K562 (cell line): ENCODE measurements at regions not wholly inside any gene's neighbourhood (a gene's known extent, or its start where the extent isn't known, plus 50 kb on each side); places are given as distances from the start of the nearest gene placed in this dataset.
A peak's percentile ranks its signal among the peaks of the same experiment; 100 is the strongest.

Experiments used
- ATAC-seq: fragments of 200-7000 bp; cut with Tn5 transposase; 3 replicates; pipeline ENCODE4 v1.9.1; 2020; ENCODE audit warnings: moderate library complexity
- BruUV-seq: library from RNA; stranded (reverse); fragments of 400-500 nt; replicated peaks from 2 replicates; lab custom pipeline; 2021; lab: Mats Ljungman, UMichigan
- CTCF ChIA-PET: fragments of 300-600 bp; formaldehyde crosslinking; extraction: SDS; loops from one replicate; lab custom pipeline; 2021; ENCODE audit warnings: low intra/inter-chr PET ratio; lab: Yijun Ruan, JAX
- POLR2A ChIA-PET: fragments of 300-600, 350-650 bp; sonication (Branson Sonifier 250); formaldehyde crosslinking; extraction: SDS; loops from one replicate; lab custom pipeline; 2021; ENCODE audit warnings: antibody characterized with exemption, inconsistent platforms; lab: Yijun Ruan, JAX
- DNase-seq, 4 experiments: peaks; one replicate each; pipeline versions ENCODE4 v3.0.0 to v3.0.0-alpha.2; 2011 to 2018; ENCODE audit warnings: low spot score in 3 of 4, mixed read lengths in 3 of 4; ENCODE audit errors: extremely low read depth in 1 of 4
- FAIRE-seq: peaks from 2 replicates; lab custom pipeline; 2011; peaks lifted over from hg19 to GRCh38; lab: Jason Lieb, UNC
- H2AFZ ChIP-seq: 2 replicates; pipeline ENCODE4 v1.6.0; 2011; ENCODE audit warnings: low read depth, low read length, control low read depth, inconsistent platforms
- H3K27ac ChIP-seq: fragments of 200-600 bp; 3 replicates; pipeline ENCODE4 v1.8.0; 2011; ENCODE audit warnings: low read depth, mild to moderate bottlenecking, control low read depth, inconsistent platforms, low read length, moderate library complexity, mixed read lengths; ENCODE audit errors: extremely low read depth
- H3K27me3 ChIP-seq, 2 experiments: fragments of 300-600 bp in 1 of 2; 2 replicates in 1 of 2; 3 replicates in 1 of 2; pipeline versions ENCODE4 v1.6.0 to v1.8.0; 2011; ENCODE audit warnings: inconsistent platforms in 2 of 2, low read length in 2 of 2, mild to moderate bottlenecking in 1 of 2, mixed read lengths in 1 of 2, moderate library complexity in 1 of 2; ENCODE audit not compliant: control insufficient read depth in 2 of 2, insufficient read depth in 2 of 2
- H3K36me3 ChIP-seq: fragments of 300-600 bp; 3 replicates; pipeline ENCODE4 v1.8.0; 2011; ENCODE audit warnings: mild to moderate bottlenecking, low read length, inconsistent platforms; ENCODE audit not compliant: control insufficient read depth, insufficient read depth
- H3K4me1 ChIP-seq, 2 experiments: fragments of 200-600 bp in 1 of 2; replicated peaks in 1 of 2; 2 replicates in 1 of 2; 3 replicates in 1 of 2; pipeline versions ENCODE4 v1.5.1 to v1.8.0; 2011; ENCODE audit warnings: inconsistent platforms in 2 of 2, low read length in 2 of 2, mild to moderate bottlenecking in 1 of 2, mixed read lengths in 1 of 2, moderate library complexity in 1 of 2; ENCODE audit not compliant: control insufficient read depth in 2 of 2, insufficient read depth in 2 of 2
- H3K4me2 ChIP-seq: 2 replicates; pipeline ENCODE4 v1.6.1; 2011; ENCODE audit warnings: low read length, control low read depth, inconsistent platforms, mixed read lengths; ENCODE audit not compliant: insufficient read depth
- H3K4me3 ChIP-seq: fragments of 200-600 bp; sonication (generic), shearing (Covaris generic); 2 replicates; pipeline ENCODE4 v1.5.1; 2016; ENCODE audit warnings: control low read depth, inconsistent platforms
- H3K79me2 ChIP-seq: fragments of 200-600 bp; 3 replicates; pipeline ENCODE4 v1.8.0; 2011; ENCODE audit warnings: low read length, inconsistent platforms; ENCODE audit not compliant: control insufficient read depth, insufficient read depth
- H3K9ac ChIP-seq, 2 experiments: 2 replicates each; pipeline versions ENCODE4 v1.6.0 to v1.6.1; 2011; ENCODE audit warnings: low read depth in 2 of 2, low read length in 2 of 2, control low read depth in 1 of 2, inconsistent platforms in 1 of 2, mild to moderate bottlenecking in 1 of 2, mixed read lengths in 1 of 2; ENCODE audit not compliant: insufficient read depth in 1 of 2
- H3K9me1 ChIP-seq: one replicate; pipeline ENCODE4 v1.6.0; 2011; ENCODE audit warnings: inconsistent platforms, mild to moderate bottlenecking, low read length, moderate library complexity; ENCODE audit not compliant: control insufficient read depth, insufficient read depth
- H3K9me3 ChIP-seq: replicated peaks from 2 replicates; pipeline ENCODE4 v1.5.1; 2011; ENCODE audit warnings: low read depth, low read length, inconsistent platforms; ENCODE audit not compliant: control insufficient read depth, insufficient read depth
- H4K20me1 ChIP-seq: replicated peaks from 2 replicates; pipeline ENCODE4 v1.6.1; 2011; ENCODE audit warnings: low read length, inconsistent platforms, mixed read lengths; ENCODE audit not compliant: control insufficient read depth, insufficient read depth
- BACH1 ChIP-seq: fragments of 200-800 bp; sonication (Bioruptor generic); IDR thresholded peaks from 2 replicates; pipeline ENCODE4 v1.6.1; 2016; ENCODE audit warnings: missing genetic modification characterization, missing compliant biosample characterization
- C11orf30 ChIP-seq: fragments of 450-650 bp; IDR thresholded peaks from 2 replicates; pipeline ENCODE4 v1.6.1; 2016; ENCODE audit warnings: low read depth, mild to moderate bottlenecking
- DMBX1 ChIP-seq: fragments of 250-450 bp; sonication (Bioruptor Pico); IDR thresholded peaks from 2 replicates; pipeline ENCODE4 v1.8.0; 2022; ENCODE audit warnings: inconsistent platforms, mild to moderate bottlenecking, moderate library complexity, borderline replicate concordance
- GABPA ChIP-seq: fragments of 200-800 bp; sonication (Bioruptor generic); conservative IDR thresholded peaks from 2 replicates; pipeline ENCODE4 v1.6.1; 2016; ENCODE audit warnings: low read depth, missing genetic modification characterization, missing compliant biosample characterization
- IRF1 ChIP-seq: sonication (generic); formaldehyde crosslinking; IDR thresholded peaks from 2 replicates; pipeline ENCODE4 v1.8.0; 2022; ENCODE audit warnings: missing genetic modification reagents, mild to moderate bottlenecking, borderline replicate concordance
- KLF1 ChIP-seq: fragments of 450-650 bp; IDR thresholded peaks from 2 replicates; pipeline ENCODE4 v1.6.1; 2016; ENCODE audit warnings: missing genetic modification characterization, missing compliant biosample characterization
- MAFF ChIP-seq: IDR thresholded peaks from 2 replicates; pipeline ENCODE4 v1.6.1; 2012; ENCODE audit warnings: low read length, improper control_type of control experiment
- MAFK ChIP-seq: IDR thresholded peaks from 2 replicates; pipeline ENCODE4 v1.6.1; 2011; ENCODE audit warnings: low read length, improper control_type of control experiment
- MCM7 ChIP-seq, 2 experiments: fragments of 450-650 bp; IDR thresholded peaks; 2 replicates each; pipeline ENCODE4 v1.6.1; 2016 to 2018
- MXI1 ChIP-seq: IDR thresholded peaks from 2 replicates; pipeline ENCODE4 v1.6.1; 2011; ENCODE audit warnings: low read depth, mild to moderate bottlenecking, improper control_type of control experiment, low read length
- PRPF4 ChIP-seq: fragments of 200-400 bp; formaldehyde crosslinking; IDR thresholded peaks from one replicate; pipeline ENCODE4 v1.6.1; 2017; ENCODE audit warnings: low read length, low read depth, mild to moderate bottlenecking; ENCODE audit not compliant: insufficient read depth, poor library complexity, severe bottlenecking
- SIN3A ChIP-seq, 2 experiments: fragments of 150-350 bp in 1 of 2; IDR thresholded peaks; 2 replicates each; pipeline ENCODE4 v1.6.1; 2011 to 2016; ENCODE audit warnings: borderline replicate concordance in 2 of 2, low read depth in 2 of 2, low read length in 2 of 2, mild to moderate bottlenecking in 2 of 2, moderate library complexity in 2 of 2; ENCODE audit not compliant: control insufficient read depth in 1 of 2
- SLC30A9 ChIP-seq: fragments of 250-450 bp; sonication (Bioruptor Pico); IDR thresholded peaks from 2 replicates; pipeline ENCODE4 v1.8.0; 2022; ENCODE audit warnings: mild to moderate bottlenecking, moderate library complexity
- U2AF1 ChIP-seq: fragments of 200-400 bp; formaldehyde crosslinking; optimal IDR thresholded peaks from 2 replicates; pipeline ENCODE3; 2017; ENCODE audit warnings: mild to moderate bottlenecking, low read depth, low read length, moderate library complexity
- ZNF165 ChIP-seq: fragments of 250-450 bp; sonication (Bioruptor Pico); IDR thresholded peaks from 2 replicates; pipeline ENCODE4 v1.4.0; 2020; ENCODE audit warnings: borderline replicate concordance
- ZNF232 ChIP-seq: sonication (generic); formaldehyde crosslinking; IDR thresholded peaks from 2 replicates; pipeline ENCODE4 v1.8.0; 2022; ENCODE audit warnings: mild to moderate bottlenecking, missing genetic modification reagents
- ZNF316 ChIP-seq: fragments of 450-650 bp; IDR thresholded peaks from 2 replicates; pipeline ENCODE4 v1.6.1; 2016
- ZNF436 ChIP-seq: fragments of 250-450, 450-650 bp; sonication (Bioruptor Pico); formaldehyde crosslinking; IDR thresholded peaks from 2 replicates; pipeline ENCODE4 v1.7.0; 2020; ENCODE audit warnings: mild to moderate bottlenecking
- WGBS: fragments of 100-300 bp; shearing (Covaris generic); methylation state at CpG from one replicate; pipeline ENCODE4 v1.1.6; 2016; ENCODE audit warnings: low coverage, mixed read lengths; ENCODE audit not compliant: insufficient coverage; ENCODE audit errors: missing lambda C conversion rate; 5-methylcytosine and 5-hydroxymethylcytosine counted together
- in situ Hi-C: fragments of 300-500 bp; cut with MboI; formaldehyde crosslinking; loops from 4 replicates; pipeline ENCODE4 v1.15.0; 2018; ENCODE audit warnings: inconsistent platforms, mixed read lengths
- intact Hi-C: fragments of 100-400 bp; cut with micrococcal nuclease; formaldehyde crosslinking; loops from 2 replicates; pipeline ENCODE4 v1.14.2; 2022

DNA sequence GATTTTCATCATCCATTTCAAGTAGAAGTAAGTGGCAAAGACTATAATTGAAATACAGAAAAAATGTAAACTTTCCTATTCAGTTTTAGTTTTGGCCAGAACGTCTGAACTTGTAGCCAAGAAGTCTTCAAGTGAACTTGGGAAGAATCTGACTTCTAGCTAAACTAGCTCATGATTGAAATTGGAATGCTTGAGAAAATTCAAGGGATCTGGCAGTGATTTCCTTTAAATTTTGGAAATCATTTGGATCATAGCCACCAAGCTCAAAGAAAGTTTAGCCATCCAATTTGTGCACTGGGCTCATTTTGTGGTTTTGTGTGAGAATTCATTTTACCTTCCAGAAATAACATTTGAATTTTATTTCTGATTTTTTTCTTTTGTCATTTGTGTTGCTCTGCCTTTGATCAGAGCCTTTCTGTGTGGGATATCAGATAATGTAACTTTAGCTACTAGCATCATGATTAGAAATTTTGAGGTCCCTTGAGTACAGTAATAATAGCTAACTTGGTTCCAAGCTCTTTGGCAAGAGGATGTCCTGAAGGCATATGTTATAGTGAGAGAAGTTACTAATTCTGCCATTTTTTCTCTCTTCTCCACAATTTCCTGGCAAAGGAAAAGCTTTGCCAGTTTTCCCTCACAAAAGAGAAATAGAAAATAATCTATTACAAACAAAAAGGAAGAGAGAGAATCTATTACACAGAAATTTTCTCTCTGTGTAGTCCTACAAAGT is 2123.7 kb upstream of the RAG2 start:
- 0% methylated on average over 1 of the region's 1 CpG for WGBS
- ATAC-seq (no peak), FAIRE-seq (no peak), DNase-seq (no peak)
- no peaks in the 10 kb centered on the region for H4K20me1 ChIP-seq
- intact Hi-C loops (no loop called here), in situ Hi-C loops (no loop called here)
- H3K4me2 ChIP-seq: no peak overlapping the region
- no peak overlapping the region for H3K4me3 ChIP-seq
- H3K79me2 ChIP-seq: no peaks in the 10 kb centered on the region
- no peaks in the 10 kb centered on the region; a peak in 1 of 5 replicates for H3K4me1 ChIP-seq
- ChIA-PET POLR2A (interaction anchor here (0.8 kb wide), 1 partner anchor 10 kb away, joined by 3 read pairs; no protein-coding TSS in a partner anchor), CTCF (no interaction called here)
- no peak overlapping the region for H3K9ac ChIP-seq
- H3K9me1 ChIP-seq: no peaks in the 10 kb centered on the region
- H3K9me3 ChIP-seq: no peaks in the 10 kb centered on the region
- H2AFZ ChIP-seq: no peak overlapping the region
- H3K27me3 ChIP-seq: no peaks in the 10 kb centered on the region
- no peak overlapping the region for H3K27ac ChIP-seq
- no peaks in the 10 kb centered on the region for H3K36me3 ChIP-seq
- BruUV-seq: no TSS peak
- no peak for TF ChIP-seq MXI1
- TF ChIP-seq GABPA: no peak
- TF ChIP-seq SIN3A (IDR thresholded peaks at IDR 0.05; ENCODE audit: borderline replicate concordance in 2 of 2, control insufficient read depth in 1 of 2, low read depth in 2 of 2, low read length in 2 of 2): no peak
- TF ChIP-seq ZNF165: no peak
- TF ChIP-seq U2AF1: no peak

DNA sequence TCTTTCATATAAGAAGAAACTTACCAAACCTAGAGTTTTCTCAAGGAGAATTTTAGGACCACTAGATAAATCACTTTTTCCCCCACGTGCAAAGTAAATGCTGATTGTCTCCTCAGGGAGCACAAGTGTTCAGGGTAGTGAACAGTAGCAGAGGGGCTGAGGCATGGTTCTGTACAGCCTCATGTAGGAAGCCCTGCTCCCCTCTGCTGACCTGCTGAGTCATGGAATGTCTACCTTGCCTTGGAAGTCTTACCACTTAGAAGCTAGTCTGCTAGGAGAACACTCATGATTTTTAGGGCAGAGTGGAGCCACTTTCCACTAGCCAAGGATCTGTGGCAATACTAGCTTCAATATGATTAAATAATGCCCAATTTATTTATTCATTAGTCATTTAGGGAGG is 2120.6 kb upstream of the RAG2 start:
- H3K4me2 ChIP-seq: no peak overlapping the region
- no peaks in the 10 kb centered on the region for H4K20me1 ChIP-seq
- H2AFZ ChIP-seq: peak overlapping the region; percentile 60
- ChIA-PET CTCF (no interaction called here), POLR2A (no interaction called here)
- H3K9me1 ChIP-seq: no peaks in the 10 kb centered on the region
- no peaks in the 10 kb centered on the region for H3K79me2 ChIP-seq
- in situ Hi-C loops: no loop called here
- H3K4me1 ChIP-seq: no peaks in the 10 kb centered on the region; a peak in 1 of 5 replicates
- ATAC-seq (peak; percentile 93), DNase-seq (peak in 2 of 4 experiments; percentile 4 to 35), FAIRE-seq (no peak)
- intact Hi-C loops: no loop called here
- H3K27me3 ChIP-seq: no peaks in the 10 kb centered on the region
- H3K36me3 ChIP-seq: no peaks in the 10 kb centered on the region
- no peaks in the 10 kb centered on the region for H3K9me3 ChIP-seq
- WGBS: 0% methylated on average over 1 of the region's 1 CpG
- peak overlapping the region; percentile 40; the same call in 2 of the 3 replicates for H3K27ac ChIP-seq
- H3K9ac ChIP-seq: no peak overlapping the region; a peak in 1 of 4 replicates
- BruUV-seq: no TSS peak
- no peak overlapping the region for H3K4me3 ChIP-seq
- TF ChIP-seq IRF1 (CRISPR knock-in tag): no peak
- TF ChIP-seq ZNF436 (CRISPR knock-in tag): no peak
- no peak for TF ChIP-seq SLC30A9
- TF ChIP-seq KLF1: no peak
- TF ChIP-seq MAFK: peak; percentile 65
- TF ChIP-seq ZNF316: peak; percentile 82
- no peak for TF ChIP-seq MCM7 (IDR thresholded peaks at IDR 0.05)
- TF ChIP-seq DMBX1 (CRISPR knock-in tag): peak; percentile 44; the same call in 1 of the 2 replicates
- no peak for TF ChIP-seq ZNF232 (CRISPR knock-in tag)
- peak; percentile 72; the same call in 1 of the 2 replicates for TF ChIP-seq BACH1 (tag)
- TF ChIP-seq C11orf30: peak; percentile 82
- TF ChIP-seq PRPF4: no peak
- peak; percentile 58; the same call in 1 of the 2 replicates for TF ChIP-seq MAFF
